ENCODE measurements at regions not wholly inside any gene's neighbourhood (a gene's known extent, or its start where the extent isn't known, plus 50 kb on each side); places are given as distances from the start of the nearest gene placed in this dataset.

GRCh38 chr11:106464728-106465127 lies 387.3 kb downstream of the AASDHPPT start (continued):
- no peak for TF ChIP-seq ZHX1 (CRISPR knock-in tag; IDR thresholded peaks at IDR 0.05; ENCODE audit: low read depth)
- TF ChIP-seq ZBTB49 (CRISPR knock-in tag; IDR thresholded peaks at IDR 0.05; ENCODE audit: borderline replicate concordance) = no peak
- TF ChIP-seq ZBTB10 (CRISPR knock-in tag; IDR thresholded peaks at IDR 0.05; ENCODE audit: borderline replicate concordance) = no peak
- no peak for TF ChIP-seq ZNF775 (CRISPR knock-in tag; IDR thresholded peaks at IDR 0.05; ENCODE audit: borderline replicate concordance)
- TF ChIP-seq ZIK1 (CRISPR knock-in tag; IDR thresholded peaks at IDR 0.05; ENCODE audit: borderline replicate concordance, low read depth) = no peak
- no peak for TF ChIP-seq ZNF577 (CRISPR knock-in tag; IDR thresholded peaks at IDR 0.05; ENCODE audit: borderline replicate concordance, low read depth)
- no peak for TF ChIP-seq MIXL1 (CRISPR knock-in tag; IDR thresholded peaks at IDR 0.05)
- TF ChIP-seq DDIT3 (CRISPR knock-in tag; IDR thresholded peaks at IDR 0.05) = no peak
- no peak for TF ChIP-seq KDM3A (CRISPR knock-in tag; IDR thresholded peaks at IDR 0.05; ENCODE audit: low read depth)
- TF ChIP-seq ZNF589 (CRISPR knock-in tag; conservative IDR thresholded peaks at IDR 0.05) = no peak
- TF ChIP-seq ZNF34 (CRISPR knock-in tag; IDR thresholded peaks at IDR 0.05; ENCODE audit: borderline replicate concordance) = no peak
- TF ChIP-seq ATAD3A (CRISPR knock-in tag; IDR thresholded peaks at IDR 0.05) = no peak
- no peak for TF ChIP-seq MTF1 (CRISPR knock-in tag; IDR thresholded peaks at IDR 0.05)
- no peak for TF ChIP-seq PBX2 (CRISPR knock-in tag; IDR thresholded peaks at IDR 0.05)
